WERI-Rb-1 (cell line): ENCODE measurements at regions not wholly inside any gene's neighbourhood (a gene's known extent, or its start where the extent isn't known, plus 50 kb on each side); places are given as distances from the start of the nearest gene placed in this dataset.
"Not testable (repeated sequence)": the region's sequence is repeated elsewhere in the genome, so short reads cannot be mapped to it uniquely, and the experiment has no call there.

Experiments
- DNase-seq: peaks from one replicate; pipeline ENCODE4 v3.0.0-alpha.2; 2020
- H3K27ac ChIP-seq: fragments of 250-450 bp; sonication (Bioruptor Pico); 2 replicates; pipeline ENCODE4 v1.5.1; 2020; ENCODE audit warnings: mild to moderate bottlenecking, moderate library complexity
- H3K27me3 ChIP-seq: fragments of 250-450 bp; sonication (Bioruptor Pico); 2 replicates; pipeline ENCODE4 v1.5.1; 2021; ENCODE audit warnings: mild to moderate bottlenecking, low read depth, moderate library complexity; ENCODE audit not compliant: insufficient read depth, severe bottlenecking
- H3K36me3 ChIP-seq: fragments of 250-450 bp; sonication (Bioruptor Pico); 2 replicates; pipeline ENCODE4 v1.5.1; 2020; ENCODE audit warnings: mild to moderate bottlenecking, moderate library complexity
- H3K4me3 ChIP-seq: 2 replicates; pipeline ENCODE4 v1.5.1; 2011; ENCODE audit warnings: low read depth, mild to moderate bottlenecking, control low read depth, low read length
- H3K9me3 ChIP-seq: fragments of 250-450 bp; sonication (Bioruptor Pico); 2 replicates; pipeline ENCODE4 v1.5.1; 2021; ENCODE audit warnings: mild to moderate bottlenecking, moderate library complexity; ENCODE audit not compliant: severe bottlenecking
- CTCF ChIP-seq: IDR thresholded peaks from 2 replicates; pipeline ENCODE4 v1.5.1; 2011; ENCODE audit warnings: low read depth, mild to moderate bottlenecking, control low read depth, inconsistent platforms, low read length

- Histone ChIP-seq H3K27ac (no peak overlapping the region), H3K9me3 (no peaks in the 10 kb centered on the region), H3K4me3 (no peak overlapping the region), H3K27me3 (no peaks in the 10 kb centered on the region), H3K36me3 (no peaks in the 10 kb centered on the region)
- no peak for TF ChIP-seq CTCF
- no peak for DNase-seq
Observed at GRCh38 chr9:108437656-108438055, 418.1 kb downstream of the ACTL7B start.

DNA sequence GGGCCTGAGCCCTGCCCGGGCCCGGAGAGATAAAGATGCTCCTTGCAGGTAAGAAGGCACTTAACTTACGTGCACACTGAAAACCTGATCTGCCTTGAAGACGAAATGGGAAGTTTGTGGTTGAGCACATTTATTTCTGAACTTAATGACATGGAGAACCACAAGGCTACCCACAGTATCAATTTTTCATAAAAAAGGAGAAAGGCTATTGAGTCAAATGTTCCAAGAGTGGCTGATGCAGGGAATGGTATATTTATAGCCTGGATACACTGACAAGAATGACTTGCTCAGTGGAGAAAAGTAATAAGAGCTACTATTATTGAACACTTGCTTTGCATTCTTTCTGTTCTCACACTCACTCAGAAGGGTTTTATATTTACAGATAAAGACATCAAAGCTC is 419.3 kb downstream of the ACTL7B start:
- Histone ChIP-seq H3K27ac (no peak overlapping the region), H3K27me3 (no peaks in the 10 kb centered on the region), H3K36me3 (no peaks in the 10 kb centered on the region), H3K9me3 (no peaks in the 10 kb centered on the region), H3K4me3 (no peak overlapping the region)
- no peak for TF ChIP-seq CTCF
- no peak for DNase-seq

DNA sequence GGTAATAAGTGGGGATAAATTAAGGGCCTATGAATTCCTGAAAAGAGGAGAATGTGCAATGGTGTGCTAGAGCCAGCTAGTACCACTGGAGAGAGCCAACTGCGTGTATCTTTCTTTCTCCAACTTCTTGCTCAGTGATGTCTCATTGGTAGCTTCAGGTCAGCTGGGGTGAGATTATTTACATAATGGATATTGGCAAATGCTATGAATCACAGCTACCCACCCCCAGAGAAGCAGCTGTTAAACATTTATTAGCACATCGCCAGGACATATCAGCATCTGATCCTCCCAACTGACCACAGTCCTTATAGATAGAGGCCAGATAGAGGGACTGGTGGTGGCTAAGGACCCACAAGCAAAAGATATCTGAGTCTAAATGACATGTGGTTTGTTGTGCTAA is 421.3 kb downstream of the ACTL7B start:
- H3K4me3 ChIP-seq, result no peak overlapping the region
- DNase-seq, result no peak
- no peaks in the 10 kb centered on the region for H3K27me3 ChIP-seq
- TF ChIP-seq CTCF, result no peak
- H3K27ac ChIP-seq, result no peak overlapping the region
- H3K36me3 ChIP-seq, result no peaks in the 10 kb centered on the region
- peaks cover 2% of the 10 kb centered on the region for H3K9me3 ChIP-seq

GRCh38 chr9:108434036-108434435 is 421.8 kb downstream of the ACTL7B start:
- DNase-seq, result no peak
- peaks cover 2% of the 10 kb centered on the region for H3K9me3 ChIP-seq
- no peak overlapping the region for H3K27ac ChIP-seq
- no peaks in the 10 kb centered on the region for H3K36me3 ChIP-seq
- TF ChIP-seq CTCF, result no peak
- H3K4me3 ChIP-seq, result no peak overlapping the region
- no peaks in the 10 kb centered on the region for H3K27me3 ChIP-seq

GRCh38 chr9:108430655-108431054 is 425.1 kb downstream of the ACTL7B start:
- H3K4me3 ChIP-seq, result no peak overlapping the region
- H3K27ac ChIP-seq, result no peak overlapping the region
- no peaks in the 10 kb centered on the region for H3K27me3 ChIP-seq
- peaks cover 2% of the 10 kb centered on the region for H3K9me3 ChIP-seq
- no peaks in the 10 kb centered on the region for H3K36me3 ChIP-seq
- DNase-seq, result no peak
- no peak for TF ChIP-seq CTCF

DNA sequence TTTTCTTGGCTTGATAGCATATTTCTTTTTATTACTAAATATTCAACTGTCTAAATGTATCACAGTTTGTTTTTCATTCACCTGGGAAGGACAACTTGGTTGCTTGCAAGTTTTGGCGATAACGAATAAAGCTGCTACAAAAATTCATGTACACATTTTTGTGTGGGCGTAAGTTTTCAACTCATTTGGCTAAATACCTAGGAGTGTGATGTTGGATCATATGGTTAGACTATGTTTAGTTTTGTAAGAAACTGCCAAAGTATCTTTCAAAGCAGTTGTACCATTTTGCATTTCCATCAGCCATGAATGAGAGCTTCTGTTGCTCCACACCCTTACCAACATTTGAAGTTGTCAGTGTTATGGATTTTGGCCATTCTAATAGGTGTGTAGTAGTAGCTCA is 428.0 kb downstream of the ACTL7B start:
- TF ChIP-seq CTCF, result no peak
- DNase-seq, result no peak
- Histone ChIP-seq H3K36me3 (no peaks in the 10 kb centered on the region), H3K4me3 (no peak overlapping the region), H3K27ac (no peak overlapping the region), H3K27me3 (no peaks in the 10 kb centered on the region), H3K9me3 (peaks cover 2% of the 10 kb centered on the region)

- H3K4me3 ChIP-seq, H3K36me3 ChIP-seq, H3K27me3 ChIP-seq, H3K27ac ChIP-seq, DNase-seq, H3K9me3 ChIP-seq: not testable (repeated sequence)
Observed at GRCh38 chr9:108426421-108426940, 429.3 kb downstream of the ACTL7B start.
